HEK293T (cell line): ENCODE measurements at regions not wholly inside any gene's neighbourhood (a gene's known extent, or its start where the extent isn't known, plus 50 kb on each side); places are given as distances from the start of the nearest gene placed in this dataset.

Source experiments
- CTCF ChIA-PET: fragments of 350-600 bp; formaldehyde crosslinking; extraction: SDS; loops from one replicate; lab custom pipeline; 2021; ENCODE audit warnings: antibody characterized with exemption, inconsistent platforms; lab: Yijun Ruan, JAX
- POLR2A ChIA-PET: fragments of 350-600 bp; formaldehyde crosslinking; extraction: SDS; loops from one replicate; lab custom pipeline; 2020; ENCODE audit warnings: antibody characterized with exemption, inconsistent platforms; lab: Yijun Ruan, JAX
- DNase-seq: peaks from one replicate; pipeline ENCODE4 v3.0.0; 2012; ENCODE audit warnings: mixed read lengths; ENCODE audit errors: extremely low spot score
- ARNT ChIP-seq: fragments of 450-650 bp; IDR thresholded peaks from 2 replicates; pipeline ENCODE4 v1.6.1; 2017; ENCODE audit warnings: mild to moderate bottlenecking
- BHLHE40 ChIP-seq: fragments of 450-650 bp; IDR thresholded peaks from 2 replicates; pipeline ENCODE4 v1.6.1; 2016; ENCODE audit warnings: mild to moderate bottlenecking, moderate library complexity, borderline replicate concordance
- CTBP1 ChIP-seq: fragments of 450-650 bp; IDR thresholded peaks from 2 replicates; pipeline ENCODE4 v1.6.1; 2016; ENCODE audit warnings: borderline replicate concordance
- ELF4 ChIP-seq: fragments of 450-650 bp; IDR thresholded peaks from 2 replicates; pipeline ENCODE4 v1.6.1; 2017; ENCODE audit warnings: antibody characterized with exemption
- FOXA1 ChIP-seq: fragments of 450-650 bp; IDR thresholded peaks from 2 replicates; pipeline ENCODE4 v1.6.1; 2016; ENCODE audit warnings: mild to moderate bottlenecking
- FOXK2 ChIP-seq: fragments of 450-650 bp; IDR thresholded peaks from 2 replicates; pipeline ENCODE4 v1.6.1; 2016; ENCODE audit warnings: mild to moderate bottlenecking
- FOXM1 ChIP-seq: fragments of 450-650 bp; IDR thresholded peaks from 2 replicates; pipeline ENCODE4 v1.6.1; 2017; ENCODE audit warnings: mild to moderate bottlenecking, borderline replicate concordance
- HDGF ChIP-seq: fragments of 450-650 bp; IDR thresholded peaks from 2 replicates; pipeline ENCODE4 v1.6.1; 2017; ENCODE audit warnings: antibody characterized with exemption, borderline replicate concordance
- L3MBTL2 ChIP-seq: fragments of 450-650 bp; conservative IDR thresholded peaks from 2 replicates; pipeline ENCODE4 v1.6.1; 2016; ENCODE audit warnings: mild to moderate bottlenecking
- LEF1 ChIP-seq: fragments of 450-650 bp; IDR thresholded peaks from 2 replicates; pipeline ENCODE4 v1.6.1; 2017; ENCODE audit warnings: mild to moderate bottlenecking, borderline replicate concordance
- NFRKB ChIP-seq: fragments of 450-650 bp; IDR thresholded peaks from 2 replicates; pipeline ENCODE4 v1.6.1; 2016; ENCODE audit warnings: mild to moderate bottlenecking, moderate library complexity
- PKNOX1 ChIP-seq: fragments of 450-650 bp; IDR thresholded peaks from 2 replicates; pipeline ENCODE4 v1.6.1; 2016
- SP1 ChIP-seq: fragments of 450-650 bp; IDR thresholded peaks from 2 replicates; pipeline ENCODE4 v1.6.1; 2017
- SUZ12 ChIP-seq: fragments of 450-650 bp; IDR thresholded peaks from 2 replicates; pipeline ENCODE4 v1.6.1; 2016; ENCODE audit warnings: mild to moderate bottlenecking
- TARDBP ChIP-seq: fragments of 450-650 bp; IDR thresholded peaks from 2 replicates; pipeline ENCODE4 v1.6.1; 2016
- ZNF384 ChIP-seq: fragments of 450-650 bp; IDR thresholded peaks from 2 replicates; pipeline ENCODE4 v1.6.1; 2016

- CTCF ChIA-PET = no interaction called here
- TF ChIP-seq TARDBP (no peak), FOXM1 (no peak), NFRKB (no peak), ARNT (no peak), L3MBTL2 (no peak), FOXK2 (no peak)
- POLR2A ChIA-PET = no interaction called here
- no peak for DNase-seq
Observed at GRCh38 chr11:115961159-115962003, 457.2 kb upstream of the CADM1 start.

GRCh38 chr11:115959081-115959486 lies 454.9 kb upstream of the CADM1 start:
- DNase-seq = no peak
- TF ChIP-seq ELF4 = no peak
- no peak for TF ChIP-seq SUZ12
- no peak for TF ChIP-seq BHLHE40
- no peak for TF ChIP-seq HDGF
- TF ChIP-seq ARNT = no peak
- TF ChIP-seq FOXA1 = no peak
- no peak for TF ChIP-seq SP1
- TF ChIP-seq PKNOX1 = no peak
- TF ChIP-seq LEF1 = no peak
- TF ChIP-seq CTBP1 = no peak
- no peak for TF ChIP-seq L3MBTL2
- ChIA-PET CTCF (no interaction called here), POLR2A (no interaction called here)

- DNase-seq = no peak
- POLR2A ChIA-PET = no interaction called here
- CTCF ChIA-PET = interaction anchor here (0.6 kb wide), 1 partner anchor 608 kb away, joined by 3 read pairs; no protein-coding TSS in a partner anchor
- TF ChIP-seq PKNOX1 = no peak
- no peak for TF ChIP-seq L3MBTL2
- no peak for TF ChIP-seq SP1
- no peak for TF ChIP-seq TARDBP
- TF ChIP-seq LEF1 = no peak
- no peak for TF ChIP-seq NFRKB
- no peak for TF ChIP-seq ZNF384
- no peak for TF ChIP-seq SUZ12
- TF ChIP-seq FOXM1 = no peak
- TF ChIP-seq BHLHE40 = no peak
- no peak for TF ChIP-seq FOXA1
- no peak for TF ChIP-seq ELF4
- no peak for TF ChIP-seq HDGF
- no peak for TF ChIP-seq FOXK2
- TF ChIP-seq ARNT = no peak
- TF ChIP-seq CTBP1 = no peak
Observed at GRCh38 chr11:115958089-115959000, 454.1 kb upstream of the CADM1 start.

- TF ChIP-seq NFRKB (no peak), BHLHE40 (no peak), FOXK2 (no peak)
- ChIA-PET POLR2A (no interaction called here), CTCF (no interaction called here)
- DNase-seq = no peak
Observed at GRCh38 chr11:115955803-115956202, 451.6 kb upstream of the CADM1 start.

- ChIA-PET CTCF (no interaction called here), POLR2A (no interaction called here)
- DNase-seq = no peak
- TF ChIP-seq HDGF (no peak), SUZ12 (no peak), LEF1 (no peak)
Observed at GRCh38 chr11:115950660-115951059, 446.4 kb upstream of the CADM1 start.

- no peak for DNase-seq
- CTCF ChIA-PET = no interaction called here
- no peak for TF ChIP-seq FOXK2
- no peak for TF ChIP-seq ZNF384
- TF ChIP-seq TARDBP = no peak
- no peak for TF ChIP-seq ELF4
- TF ChIP-seq BHLHE40 = no peak
- TF ChIP-seq SP1 = no peak
- TF ChIP-seq CTBP1 = no peak
- no peak for TF ChIP-seq HDGF
- no peak for TF ChIP-seq L3MBTL2
- no peak for TF ChIP-seq PKNOX1
- no peak for TF ChIP-seq NFRKB
- TF ChIP-seq ARNT = no peak
- TF ChIP-seq LEF1 = no peak
- TF ChIP-seq SUZ12 = no peak
- no peak for TF ChIP-seq FOXM1
- TF ChIP-seq FOXA1 = no peak
- POLR2A ChIA-PET = no interaction called here
Observed at GRCh38 chr11:115944596-115944995, 440.4 kb upstream of the CADM1 start.
